Smooth muscle cell (in vitro differentiated cells): ENCODE measurements at regions not wholly inside any gene's neighbourhood (a gene's known extent, or its start where the extent isn't known, plus 50 kb on each side); places are given as distances from the start of the nearest gene placed in this dataset.
A peak's percentile ranks its signal among the peaks of the same experiment; 100 is the strongest.

Experiments
- DNase-seq: peaks from one replicate; lab custom pipeline; 2025; ENCODE audit not compliant: unreplicated experiment; lab: John Stamatoyannopoulos, UW
- H2AFZ ChIP-seq: fragments of 200-600 bp; sonication (generic); 2 replicates; pipeline ENCODE4 v1.6.0; 2016; ENCODE audit warnings: antibody characterized with exemption, low read depth, mild to moderate bottlenecking
- H3F3A ChIP-seq: fragments of 200-600 bp; sonication (generic); 2 replicates; pipeline ENCODE4 v1.6.0; 2017; ENCODE audit warnings: antibody characterized with exemption, low read depth
- H3K27ac ChIP-seq: fragments of 200-600 bp; sonication (generic); 2 replicates; pipeline ENCODE4 v1.5.1; 2016; ENCODE audit warnings: low read depth, mild to moderate bottlenecking
- H3K27me3 ChIP-seq: fragments of 200-600 bp; sonication (generic); 2 replicates; pipeline ENCODE4 v1.6.1; 2016; ENCODE audit warnings: low read depth, mild to moderate bottlenecking
- H3K36me3 ChIP-seq: fragments of 200-600 bp; sonication (generic); 2 replicates; pipeline ENCODE4 v1.5.1; 2016; ENCODE audit warnings: low read depth
- H3K4me1 ChIP-seq: fragments of 200-600 bp; sonication (generic); 2 replicates; pipeline ENCODE4 v1.5.1; 2016; ENCODE audit warnings: low read depth
- H3K4me2 ChIP-seq: fragments of 200-600 bp; sonication (generic); 2 replicates; pipeline ENCODE4 v1.6.0; 2016; ENCODE audit warnings: mild to moderate bottlenecking
- H3K4me3 ChIP-seq: fragments of 200-600 bp; sonication (generic); 2 replicates; pipeline ENCODE4 v1.5.1; 2016; ENCODE audit warnings: mild to moderate bottlenecking
- H3K79me2 ChIP-seq: fragments of 200-600 bp; sonication (generic); 2 replicates; pipeline ENCODE4 v1.6.0; 2016; ENCODE audit warnings: low read depth, mild to moderate bottlenecking
- H3K9ac ChIP-seq: fragments of 200-600 bp; sonication (generic); 2 replicates; pipeline ENCODE4 v1.6.0; 2016; ENCODE audit warnings: low read depth
- H3K9me3 ChIP-seq: fragments of 200-600 bp; sonication (generic); replicated peaks from 2 replicates; pipeline ENCODE4 v1.5.1; 2016; ENCODE audit warnings: low read depth
- H4K20me1 ChIP-seq: fragments of 200-600 bp; sonication (generic); 2 replicates; pipeline ENCODE4 v1.6.0; 2016; ENCODE audit warnings: low read depth
- CTCF ChIP-seq: fragments of 200-600 bp; sonication (generic); IDR thresholded peaks from 2 replicates; pipeline ENCODE4 v1.5.1; 2017; ENCODE audit warnings: borderline replicate concordance, mild to moderate bottlenecking, antibody characterized with exemption; ENCODE audit not compliant: insufficient read depth, poor library complexity, severe bottlenecking
- WGBS: methylation state at CpG from one replicate; pipeline ENCODE4 v1.1.7; 2016; ENCODE audit warnings: low lambda C conversion rate; 5-methylcytosine and 5-hydroxymethylcytosine counted together

GRCh38 chr12:87848248-87848868 lies 180.8 kb downstream of the C12orf50 start:
- no peaks in the 10 kb centered on the region for H3F3A ChIP-seq
- H3K4me1 ChIP-seq, result no peaks in the 10 kb centered on the region
- no peaks in the 10 kb centered on the region for H3K9me3 ChIP-seq
- TF ChIP-seq CTCF, result peak; percentile 87
- H3K9ac ChIP-seq, result no peak overlapping the region
- no peak for DNase-seq
- no peak overlapping the region for H3K4me3 ChIP-seq
- H3K4me2 ChIP-seq, result no peak overlapping the region
- H4K20me1 ChIP-seq, result no peaks in the 10 kb centered on the region
- H3K27me3 ChIP-seq, result no peaks in the 10 kb centered on the region
- 5% methylated on average over 2 of the region's 2 CpGs for WGBS
- H3K79me2 ChIP-seq, result no peaks in the 10 kb centered on the region
- no peaks in the 10 kb centered on the region for H3K36me3 ChIP-seq
- no peak overlapping the region for H2AFZ ChIP-seq
- no peak overlapping the region for H3K27ac ChIP-seq

- H2AFZ ChIP-seq, result peak overlapping the region; percentile 46
- no peak for TF ChIP-seq CTCF
Measured at GRCh38 chr12:87847147-87847546, 182.1 kb downstream of the C12orf50 start.

GRCh38 chr12:87846045-87846444 lies 183.2 kb downstream of the C12orf50 start:
- 24% methylated on average over 2 of the region's 2 CpGs for WGBS
- no peak for TF ChIP-seq CTCF
- no peak for DNase-seq

More at GRCh38 chr12:87847147-87847546, 182.1 kb downstream of the C12orf50 start:
- no peaks in the 10 kb centered on the region for H3K4me1 ChIP-seq
- 42% methylated on average over 4 of the region's 4 CpGs for WGBS
- no peak overlapping the region for H3K27ac ChIP-seq
- H3K27me3 ChIP-seq, result no peaks in the 10 kb centered on the region
- H3K36me3 ChIP-seq, result no peaks in the 10 kb centered on the region
- no peaks in the 10 kb centered on the region for H3K9me3 ChIP-seq
- DNase-seq, result no peak
- no peaks in the 10 kb centered on the region for H4K20me1 ChIP-seq
- no peaks in the 10 kb centered on the region for H3F3A ChIP-seq
- no peak overlapping the region for H3K4me2 ChIP-seq
- H3K79me2 ChIP-seq, result no peaks in the 10 kb centered on the region
- H3K4me3 ChIP-seq, result no peak overlapping the region
- no peak overlapping the region for H3K9ac ChIP-seq

GRCh38 chr12:87841935-87842334 lies 187.3 kb downstream of the C12orf50 start:
- H3K9me3 ChIP-seq, result no peaks in the 10 kb centered on the region
- no peaks in the 10 kb centered on the region for H4K20me1 ChIP-seq
- H3K4me1 ChIP-seq, result no peaks in the 10 kb centered on the region
- TF ChIP-seq CTCF, result no peak
- H3K27me3 ChIP-seq, result no peaks in the 10 kb centered on the region
- H3K27ac ChIP-seq, result no peak overlapping the region
- H2AFZ ChIP-seq, result no peak overlapping the region
- H3K79me2 ChIP-seq, result no peaks in the 10 kb centered on the region
- no peak for DNase-seq
- H3K4me2 ChIP-seq, result no peak overlapping the region
- no peaks in the 10 kb centered on the region for H3K36me3 ChIP-seq
- H3F3A ChIP-seq, result no peaks in the 10 kb centered on the region
- no peak overlapping the region for H3K4me3 ChIP-seq
- no peak overlapping the region for H3K9ac ChIP-seq

More at GRCh38 chr12:87846045-87846444, 183.2 kb downstream of the C12orf50 start:
- Histone ChIP-seq H3K36me3 (no peaks in the 10 kb centered on the region), H3K9me3 (no peaks in the 10 kb centered on the region), H4K20me1 (no peaks in the 10 kb centered on the region), H2AFZ (peak overlapping the region; percentile 64), H3K4me1 (no peaks in the 10 kb centered on the region), H3K79me2 (no peaks in the 10 kb centered on the region), H3K27me3 (no peaks in the 10 kb centered on the region), H3F3A (no peaks in the 10 kb centered on the region), H3K4me2 (no peak overlapping the region), H3K4me3 (no peak overlapping the region), H3K9ac (no peak overlapping the region), H3K27ac (no peak overlapping the region)
